ENCODE measurements at regions not wholly inside any gene's neighbourhood (a gene's known extent, or its start where the extent isn't known, plus 50 kb on each side); places are given as distances from the start of the nearest gene placed in this dataset.
A peak's percentile ranks its signal among the peaks of the same experiment; 100 is the strongest.

- no peak for DNase-seq (ENCODE audit: low read depth)
Measured at GRCh38 chr17:5635949-5636348, 51.6 kb upstream of the NLRP1 start.

- peak; percentile 21 for DNase-seq (ENCODE audit: low read depth)
Measured at GRCh38 chr17:5638596-5638995, 54.3 kb upstream of the NLRP1 start.

GRCh38 chr17:5640726-5641125, 56.4 kb upstream of the NLRP1 start:
- no peak for DNase-seq (ENCODE audit: low read depth)

GRCh38 chr17:5642752-5643151, 58.4 kb upstream of the NLRP1 start:
- no peak for DNase-seq (ENCODE audit: low read depth)

GRCh38 chr17:5644065-5644464, 59.8 kb upstream of the NLRP1 start:
- DNase-seq (ENCODE audit: low read depth) = no peak

GRCh38 chr17:5651348-5651747, 67.0 kb upstream of the NLRP1 start:
- DNase-seq (ENCODE audit: low read depth) = no peak

GRCh38 chr17:5661491-5662125, 77.3 kb upstream of the NLRP1 start:
- DNase-seq (ENCODE audit: low read depth) = no peak

GRCh38 chr17:5662409-5663085, 78.2 kb upstream of the NLRP1 start:
- no peak for DNase-seq (ENCODE audit: low read depth)

GRCh38 chr17:5665164-5665563, 80.9 kb upstream of the NLRP1 start:
- DNase-seq (ENCODE audit: low read depth) = no peak

GRCh38 chr17:5667871-5668270, 83.6 kb upstream of the NLRP1 start:
- DNase-seq (ENCODE audit: low read depth) = peak; percentile 42

- DNase-seq (ENCODE audit: low read depth) = no peak
Measured at GRCh38 chr17:5668557-5669138, 84.3 kb upstream of the NLRP1 start.

GRCh38 chr17:5669191-5669590, 84.9 kb upstream of the NLRP1 start:
- DNase-seq (ENCODE audit: low read depth) = no peak

GRCh38 chr17:5672141-5672540, 87.8 kb upstream of the NLRP1 start:
- no peak for DNase-seq (ENCODE audit: low read depth)

GRCh38 chr17:5672815-5673430, 88.6 kb upstream of the NLRP1 start:
- no peak for DNase-seq (ENCODE audit: low read depth)

GRCh38 chr17:5675625-5676421, 91.5 kb upstream of the NLRP1 start:
- peak; percentile 33 for DNase-seq (ENCODE audit: low read depth)

- DNase-seq (ENCODE audit: low read depth) = no peak
Measured at GRCh38 chr17:5677620-5678019, 93.3 kb upstream of the NLRP1 start.

- no peak for DNase-seq (ENCODE audit: low read depth)
Measured at GRCh38 chr17:5678171-5678570, 93.9 kb upstream of the NLRP1 start.

GRCh38 chr17:5680766-5681165, 96.5 kb upstream of the NLRP1 start:
- DNase-seq (ENCODE audit: low read depth) = no peak

GRCh38 chr17:5683241-5683640, 98.9 kb upstream of the NLRP1 start:
- no peak for DNase-seq (ENCODE audit: low read depth)

- peak; percentile 21 for DNase-seq (ENCODE audit: low read depth)
Measured at GRCh38 chr17:5686074-5686635, 101.8 kb upstream of the NLRP1 start.

- no peak for DNase-seq (ENCODE audit: low read depth)
Measured at GRCh38 chr17:5687646-5688045, 103.3 kb upstream of the NLRP1 start.

GRCh38 chr17:5693821-5694220, 109.5 kb upstream of the NLRP1 start:
- no peak for DNase-seq (ENCODE audit: low read depth)
